ENCODE measurements at regions not wholly inside any gene's neighbourhood (a gene's known extent, or its start where the extent isn't known, plus 50 kb on each side); places are given as distances from the start of the nearest gene placed in this dataset.

GRCh38 chr17:77607606-77608005, 350.9 kb upstream of the TNRC6C start:
- intact Hi-C loops (cut with DNase I) = no loop called here
- DNase-seq = no peak
- WGBS, 3 donors = 77 to 88% (median 80%) methylated on average over 8 of the region's 8 CpGs

DNA sequence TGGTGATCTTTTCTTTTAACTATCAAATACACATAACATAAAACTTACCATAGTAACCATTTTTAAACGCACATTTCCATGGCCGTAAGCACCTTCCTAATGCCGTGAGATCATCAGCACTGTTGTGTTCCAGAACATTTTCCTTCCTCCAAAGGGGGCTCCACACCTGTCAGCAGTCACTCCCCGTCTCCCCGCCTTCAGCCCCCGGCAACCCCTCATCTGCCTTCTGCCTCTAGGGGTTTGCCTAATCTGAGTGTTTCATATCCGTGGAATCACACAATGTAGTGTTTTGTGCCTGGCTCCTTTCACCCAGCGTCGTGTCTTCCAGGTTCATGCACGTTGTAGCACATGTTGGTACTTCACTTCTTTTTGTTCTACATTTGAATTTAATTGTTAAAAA, 350.1 kb upstream of the TNRC6C start:
- Histone ChIP-seq H3K27me3 (no peaks in the 10 kb centered on the region), H3K36me3 (no peaks in the 10 kb centered on the region), H3K4me1 (ENCODE audit: insufficient read depth) (no peaks in the 10 kb centered on the region), H3K9me3 (no peaks in the 10 kb centered on the region), H3K4me3 (no peak overlapping the region), H3K27ac (no peak overlapping the region)
- WGBS, 3 donors = 93 to 94% (median 94%) methylated on average over 10 of the region's 10 CpGs
- TF ChIP-seq POLR2A (IDR thresholded peaks at IDR 0.05) = no peak
- no peak for TF ChIP-seq CTCF (IDR thresholded peaks at IDR 0.05)
- no peak for TF ChIP-seq EP300 (IDR thresholded peaks at IDR 0.05)
- no peak for DNase-seq
- intact Hi-C loops (cut with DNase I) = no loop called here

More at GRCh38 chr17:77607606-77608005, 350.9 kb upstream of the TNRC6C start:
- TF ChIP-seq CTCF (IDR thresholded peaks at IDR 0.05) (no peak), EP300 (IDR thresholded peaks at IDR 0.05) (no peak), POLR2A (IDR thresholded peaks at IDR 0.05) (no peak)
- Histone ChIP-seq H3K4me3 (no peak overlapping the region), H3K27ac (no peak overlapping the region), H3K36me3 (no peaks in the 10 kb centered on the region), H3K4me1 (ENCODE audit: insufficient read depth) (no peaks in the 10 kb centered on the region), H3K27me3 (no peaks in the 10 kb centered on the region), H3K9me3 (no peaks in the 10 kb centered on the region)

GRCh38 chr17:77609553-77610517, 348.7 kb upstream of the TNRC6C start:
- Histone ChIP-seq H3K27me3 (no peaks in the 10 kb centered on the region), H3K4me3 (peak overlapping the region; percentile 18), H3K9me3 (no peaks in the 10 kb centered on the region), H3K36me3 (no peaks in the 10 kb centered on the region), H3K27ac (no peak overlapping the region), H3K4me1 (ENCODE audit: insufficient read depth) (no peaks in the 10 kb centered on the region)
- TF ChIP-seq CTCF (IDR thresholded peaks at IDR 0.05) (no peak), EP300 (IDR thresholded peaks at IDR 0.05) (no peak), POLR2A (IDR thresholded peaks at IDR 0.05) (no peak)
- DNase-seq = no peak
- intact Hi-C loops (cut with DNase I) = no loop called here
- WGBS, 3 donors = 50 to 56% (median 54%) methylated on average over 26 of the region's 26 CpGs

- intact Hi-C loops (cut with DNase I) = no loop called here
Observed at GRCh38 chr17:77610518-77610893, 348.0 kb upstream of the TNRC6C start.

More at GRCh38 chr17:77610518-77610893, 348.0 kb upstream of the TNRC6C start:
- no peak overlapping the region for H3K27ac ChIP-seq
- H3K4me1 ChIP-seq (ENCODE audit: insufficient read depth) = no peaks in the 10 kb centered on the region
- 69 to 84% (median 81%) methylated on average over 5 of the region's 5 CpGs for WGBS, 3 donors
- H3K4me3 ChIP-seq = peak overlapping the region; percentile 18
- H3K9me3 ChIP-seq = no peaks in the 10 kb centered on the region
- TF ChIP-seq EP300 (IDR thresholded peaks at IDR 0.05) = no peak
- no peak for TF ChIP-seq POLR2A (IDR thresholded peaks at IDR 0.05)
- TF ChIP-seq CTCF (IDR thresholded peaks at IDR 0.05) = no peak
- no peak for DNase-seq
- no peaks in the 10 kb centered on the region for H3K36me3 ChIP-seq
- no peaks in the 10 kb centered on the region for H3K27me3 ChIP-seq
